IMR-90 (cell line): ENCODE measurements at regions not wholly inside any gene's neighbourhood (a gene's known extent, or its start where the extent isn't known, plus 50 kb on each side); places are given as distances from the start of the nearest gene placed in this dataset.

Experiments used
- CTCF ChIP-seq: conservative IDR thresholded peaks from 2 replicates; pipeline ENCODE4 v1.5.1; 2012; ENCODE audit warnings: mild to moderate bottlenecking, low read depth, low read length, improper control_type of control experiment
- FOS ChIP-seq: fragments of 150-350 bp; IDR thresholded peaks from 2 replicates; pipeline ENCODE4 v1.6.1; 2016; ENCODE audit warnings: low read depth, low read length
- MXI1 ChIP-seq: IDR thresholded peaks from 2 replicates; pipeline ENCODE4 v1.6.1; 2012; ENCODE audit warnings: low read depth, mild to moderate bottlenecking, low read length, moderate library complexity, borderline replicate concordance
- RAD21 ChIP-seq: IDR thresholded peaks from 2 replicates; pipeline ENCODE4 v1.6.1; 2012; ENCODE audit warnings: low read length, improper control_type of control experiment
- RFX5 ChIP-seq: IDR thresholded peaks from 2 replicates; pipeline ENCODE4 v1.8.0; 2012; ENCODE audit warnings: low read depth, mild to moderate bottlenecking, low read length, moderate library complexity
- TF ChIP-seq, protein P1 (sequence below): fragments of 150-350 bp; IDR thresholded peaks from 2 replicates; pipeline ENCODE4 v1.6.1; 2017; ENCODE audit warnings: mild to moderate bottlenecking, antibody characterized with exemption, low read length, low read depth

GRCh38 chr10:78800535-78801320 lies 268.0 kb upstream of the ZMIZ1 start:
- no peak for TF ChIP-seq CTCF
- no peak for TF ChIP-seq MXI1
- no peak for TF ChIP-seq RAD21
- TF ChIP-seq, protein P1, sequence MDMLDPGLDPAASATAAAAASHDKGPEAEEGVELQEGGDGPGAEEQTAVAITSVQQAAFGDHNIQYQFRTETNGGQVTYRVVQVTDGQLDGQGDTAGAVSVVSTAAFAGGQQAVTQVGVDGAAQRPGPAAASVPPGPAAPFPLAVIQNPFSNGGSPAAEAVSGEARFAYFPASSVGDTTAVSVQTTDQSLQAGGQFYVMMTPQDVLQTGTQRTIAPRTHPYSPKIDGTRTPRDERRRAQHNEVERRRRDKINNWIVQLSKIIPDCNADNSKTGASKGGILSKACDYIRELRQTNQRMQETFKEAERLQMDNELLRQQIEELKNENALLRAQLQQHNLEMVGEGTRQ, result no peak
- no peak for TF ChIP-seq RFX5
- no peak for TF ChIP-seq FOS
